Esophagus squamous epithelium (tissue), 5 donors: ENCODE measurements at regions not wholly inside any gene's neighbourhood (a gene's known extent, or its start where the extent isn't known, plus 50 kb on each side); places are given as distances from the start of the nearest gene placed in this dataset.

Source experiments
- DNase-seq: peaks from one replicate; lab custom pipeline; 2025; lab: John Stamatoyannopoulos, UW
- H3K27ac ChIP-seq, 4 donors: fragments of 200-600 bp; sonication (generic); one replicate each; pipeline ENCODE4 v1.5.1; 2016 to 2019; ENCODE audit warnings: mild to moderate bottlenecking in 1 of 4
- H3K27me3 ChIP-seq, 4 donors: fragments of 200-600 bp; sonication (generic); 1 replicate in 3 of 4; 2 replicates in 1 of 4; pipeline versions ENCODE4 v1.5.1 to v1.6.0; 2017 to 2021; ENCODE audit warnings: antibody characterized with exemption in 1 of 4
- H3K36me3 ChIP-seq, 3 donors: fragments of 200-600 bp; sonication (generic); one replicate each; pipeline ENCODE4 v1.5.1; 2016 to 2019
- H3K4me1 ChIP-seq, 3 donors: fragments of 200-600 bp; sonication (generic); one replicate each; pipeline ENCODE4 v1.5.1; 2017 to 2019
- H3K4me3 ChIP-seq, 4 donors: fragments of 200-600 bp; sonication (generic); 1 replicate in 3 of 4; 2 replicates in 1 of 4; pipeline ENCODE4 v1.5.1; 2016 to 2019; ENCODE audit warnings: mild to moderate bottlenecking in 2 of 4, moderate library complexity in 1 of 4
- H3K9me3 ChIP-seq, 3 donors: fragments of 200-600 bp; sonication (generic); one replicate each; pipeline ENCODE4 v1.5.1; 2016 to 2019
- CTCF ChIP-seq, 6 experiments: fragments of 450-650 bp in 4 of 6; fragments of 200-600 bp in 2 of 6; sonication (generic) in 2 of 6; IDR thresholded peaks; one replicate each; pipeline ENCODE4 v1.5.1; 2016 to 2019; ENCODE audit warnings: antibody characterized with exemption in 6 of 6, mild to moderate bottlenecking in 4 of 6, moderate library complexity in 4 of 6
- POLR2A ChIP-seq, 4 donors: fragments of 450-650 bp; IDR thresholded peaks; one replicate each; pipeline ENCODE4 v1.6.1; 2017; ENCODE audit warnings: antibody characterized with exemption in 4 of 4, mild to moderate bottlenecking in 4 of 4, moderate library complexity in 3 of 4
- WGBS, 2 donors: methylation state at CpG; one replicate each; pipeline ENCODE4 v1.1.5; 2018; 5-methylcytosine and 5-hydroxymethylcytosine counted together
- intact Hi-C: fragments of 100-400 bp; cut with DNase I; formaldehyde crosslinking; loops from one replicate; pipeline ENCODE4 v1.15.0; 2022
- donor health status: DM: yes; HTN: yes; CAD: no.

- no peak for TF ChIP-seq POLR2A (IDR thresholded peaks at IDR 0.05)
- no peak for TF ChIP-seq CTCF (IDR thresholded peaks at IDR 0.05)
- H3K27me3 ChIP-seq = no peaks in the 10 kb centered on the region
- H3K9me3 ChIP-seq = peaks cover 0 to 21% (median 10%) of the 10 kb centered on the region in 3 donors
- intact Hi-C loops = no loop called here
- no peak for DNase-seq
- no peaks in the 10 kb centered on the region for H3K4me1 ChIP-seq
- H3K4me3 ChIP-seq = no peak overlapping the region
- H3K36me3 ChIP-seq = no peaks in the 10 kb centered on the region
- H3K27ac ChIP-seq = no peak overlapping the region
Observed at GRCh38 chr11:70512716-70513115, 114.4 kb downstream of the CTTN start.

- no peak overlapping the region for H3K27ac ChIP-seq
- no peaks in the 10 kb centered on the region for H3K36me3 ChIP-seq
- no peak overlapping the region for H3K4me3 ChIP-seq
- TF ChIP-seq POLR2A (IDR thresholded peaks at IDR 0.05) (no peak), CTCF (IDR thresholded peaks at IDR 0.05) (no peak)
- intact Hi-C loops = no loop called here
- H3K9me3 ChIP-seq = peaks cover 0 to 17% (median 10%) of the 10 kb centered on the region in 3 donors
- H3K4me1 ChIP-seq = no peaks in the 10 kb centered on the region
- WGBS, 2 donors = 78 to 80% methylated on average over 7 of the region's 7 CpGs
- H3K27me3 ChIP-seq = peaks cover 0 to 18% (median 0%) of the 10 kb centered on the region in 4 donors
- DNase-seq = no peak
Observed at GRCh38 chr11:70517203-70517602, 118.9 kb downstream of the CTTN start.

- no peak for DNase-seq
Observed at GRCh38 chr11:70517988-70518907, 119.9 kb downstream of the CTTN start.

GRCh38 chr11:70519117-70519516 is 120.8 kb downstream of the CTTN start:
- TF ChIP-seq CTCF (IDR thresholded peaks at IDR 0.05) (no peak), POLR2A (IDR thresholded peaks at IDR 0.05) (no peak)
- WGBS, 2 donors = 63 to 65% methylated on average over 7 of the region's 8 CpGs
- no peak for DNase-seq
- H3K9me3 ChIP-seq = no peaks in the 10 kb centered on the region
- no peaks in the 10 kb centered on the region for H3K36me3 ChIP-seq
- H3K27me3 ChIP-seq = peaks cover 0 to 36% (median 0%) of the 10 kb centered on the region in 4 donors
- no peak overlapping the region for H3K4me3 ChIP-seq
- H3K4me1 ChIP-seq = no peaks in the 10 kb centered on the region
- no peak overlapping the region for H3K27ac ChIP-seq
- intact Hi-C loops = no loop called here

More at GRCh38 chr11:70517988-70518907, 119.9 kb downstream of the CTTN start:
- no peaks in the 10 kb centered on the region for H3K36me3 ChIP-seq
- intact Hi-C loops = no loop called here
- H3K9me3 ChIP-seq = peaks cover 0 to 7% (median 1%) of the 10 kb centered on the region in 3 donors
- H3K27me3 ChIP-seq = peaks cover 0 to 28% (median 0%) of the 10 kb centered on the region in 4 donors
- 70 to 89% methylated on average over 13 to 19 of the region's 22 CpGs for WGBS, 2 donors
- H3K4me1 ChIP-seq = no peaks in the 10 kb centered on the region
- no peak overlapping the region for H3K27ac ChIP-seq
- no peak overlapping the region for H3K4me3 ChIP-seq
- TF ChIP-seq POLR2A (IDR thresholded peaks at IDR 0.05) = no peak
- TF ChIP-seq CTCF (IDR thresholded peaks at IDR 0.05) = no peak
